GM23338 (cell line): ENCODE measurements at regions not wholly inside any gene's neighbourhood (a gene's known extent, or its start where the extent isn't known, plus 50 kb on each side); places are given as distances from the start of the nearest gene placed in this dataset.

Experiments
- ATAC-seq: fragments of 200-7000 bp; cut with Tn5 transposase; 3 replicates; pipeline ENCODE4 v1.9.1; 2020
- DNase-seq: peaks from one replicate; pipeline ENCODE4 v3.0.0-alpha.2; 2015; ENCODE audit warnings: low spot score
- H2AFZ ChIP-seq: fragments of 200-600 bp; sonication (generic); 2 replicates; pipeline ENCODE4 v1.8.0; 2016; ENCODE audit warnings: antibody characterized with exemption, mild to moderate bottlenecking, moderate library complexity
- H3F3A ChIP-seq: fragments of 200-600 bp; sonication (generic); replicated peaks from 2 replicates; pipeline ENCODE4 v1.8.0; 2017; ENCODE audit warnings: antibody characterized with exemption, mixed run types, low read depth
- H3K27ac ChIP-seq: fragments of 200-600 bp; sonication (generic); 2 replicates; pipeline ENCODE4 v1.6.1; 2016; ENCODE audit warnings: low read depth
- H3K27me3 ChIP-seq: fragments of 200-600 bp; sonication (generic); 2 replicates; pipeline ENCODE4 v1.8.0; 2016; ENCODE audit warnings: mild to moderate bottlenecking, mixed run types, moderate library complexity; ENCODE audit not compliant: insufficient read depth
- H3K36me3 ChIP-seq: fragments of 200-600 bp; sonication (generic); 2 replicates; pipeline ENCODE4 v1.8.0; 2016; ENCODE audit warnings: mild to moderate bottlenecking; ENCODE audit not compliant: insufficient read depth
- H3K4me1 ChIP-seq: fragments of 200-600 bp; sonication (generic); 2 replicates; pipeline ENCODE4 v1.8.0; 2016; ENCODE audit warnings: mild to moderate bottlenecking, moderate library complexity; ENCODE audit not compliant: insufficient read depth
- H3K4me2 ChIP-seq: fragments of 200-600 bp; sonication (generic); 2 replicates; pipeline ENCODE4 v1.7.1; 2017; ENCODE audit warnings: mixed run types
- H3K4me3 ChIP-seq: fragments of 200-600 bp; sonication (generic); 2 replicates; pipeline ENCODE4 v1.6.1; 2016; ENCODE audit warnings: mixed run types
- H3K79me2 ChIP-seq: fragments of 200-600 bp; sonication (generic); replicated peaks from 2 replicates; pipeline ENCODE4 v1.8.0; 2017; ENCODE audit warnings: mild to moderate bottlenecking; ENCODE audit not compliant: insufficient read depth
- H3K9me2 ChIP-seq: fragments of 200-600 bp; sonication (generic); 2 replicates; pipeline ENCODE4 v1.8.0; 2017; ENCODE audit not compliant: insufficient read depth
- H4K20me1 ChIP-seq: fragments of 200-600 bp; sonication (generic); replicated peaks from 2 replicates; pipeline ENCODE4 v1.8.0; 2017; ENCODE audit warnings: mild to moderate bottlenecking; ENCODE audit not compliant: insufficient read depth
- H3K27ac Mint-ChIP-seq: 2 replicates; pipeline ENCODE4 v1.8.0; 2020; ENCODE audit warnings: inconsistent platforms, mild to moderate bottlenecking, moderate library complexity, mixed read lengths
- H3K27me3 Mint-ChIP-seq: 3 replicates; pipeline ENCODE4 v1.8.0; 2022; ENCODE audit warnings: low read depth, mild to moderate bottlenecking, moderate library complexity, mixed read lengths, inconsistent platforms; ENCODE audit not compliant: insufficient read depth, poor library complexity
- H3K36me3 Mint-ChIP-seq: 3 replicates; pipeline ENCODE4 v1.8.0; 2021; ENCODE audit warnings: low read depth, mild to moderate bottlenecking, inconsistent platforms, moderate library complexity, mixed read lengths
- H3K4me1 Mint-ChIP-seq: 3 replicates; pipeline ENCODE4 v1.8.0; 2020; ENCODE audit warnings: mild to moderate bottlenecking, inconsistent platforms, mixed read lengths
- H3K4me3 Mint-ChIP-seq: 3 replicates; pipeline ENCODE4 v1.8.0; 2021; ENCODE audit warnings: moderate library complexity, mild to moderate bottlenecking, inconsistent platforms, mixed read lengths
- H3K9me3 Mint-ChIP-seq: 3 replicates; pipeline ENCODE4 v1.8.0; 2020; ENCODE audit warnings: moderate library complexity, mild to moderate bottlenecking, inconsistent platforms, mixed read lengths
- CREB1 ChIP-seq: fragments of 250-450 bp; sonication (Bioruptor Pico); IDR thresholded peaks from 2 replicates; pipeline ENCODE4 v1.5.0; 2020; ENCODE audit warnings: low read depth, mild to moderate bottlenecking, moderate library complexity
- EZH2 ChIP-seq: fragments of 200-600 bp; sonication (generic); IDR thresholded peaks from one replicate; pipeline ENCODE4 v1.8.0; 2017; ENCODE audit warnings: antibody characterized with exemption, mild to moderate bottlenecking, low read depth; ENCODE audit not compliant: unreplicated experiment
- EZH2phosphoT487 ChIP-seq: fragments of 200-600 bp; sonication (generic); IDR thresholded peaks from one replicate; pipeline ENCODE4 v1.8.1; 2018; ENCODE audit warnings: antibody characterized with exemption; ENCODE audit not compliant: unreplicated experiment
- JUNB ChIP-seq: IDR thresholded peaks from one replicate; pipeline ENCODE4 v1.6.1; 2016; ENCODE audit warnings: antibody characterized with exemption; ENCODE audit not compliant: unreplicated experiment
- ZNF114 ChIP-seq: fragments of 250-450 bp; sonication (Bioruptor Pico); IDR thresholded peaks from 2 replicates; pipeline ENCODE4 v1.5.0; 2020; ENCODE audit warnings: mild to moderate bottlenecking, moderate library complexity
- ZNF331 ChIP-seq: fragments of 250-450 bp; sonication (Bioruptor Pico); IDR thresholded peaks from 2 replicates; pipeline ENCODE4 v1.5.0; 2020; ENCODE audit warnings: low read depth, mild to moderate bottlenecking, moderate library complexity
- TF ChIP-seq, protein P1 (sequence below): fragments of 250-450 bp; sonication (Bioruptor Pico); IDR thresholded peaks from 2 replicates; pipeline ENCODE4 v1.5.0; 2020; ENCODE audit warnings: mild to moderate bottlenecking, moderate library complexity
- TF ChIP-seq, protein P2 (sequence below), 2 experiments: fragments of 200-600 bp in 1 of 2; sonication (generic) in 1 of 2; conservative IDR thresholded peaks; 2 replicates each; pipeline versions ENCODE4 v1.5.1 to v1.6.1; 2016 to 2017; ENCODE audit warnings: antibody characterized with exemption in 2 of 2, low read depth in 2 of 2, mild to moderate bottlenecking in 2 of 2, moderate library complexity in 1 of 2

DNA sequence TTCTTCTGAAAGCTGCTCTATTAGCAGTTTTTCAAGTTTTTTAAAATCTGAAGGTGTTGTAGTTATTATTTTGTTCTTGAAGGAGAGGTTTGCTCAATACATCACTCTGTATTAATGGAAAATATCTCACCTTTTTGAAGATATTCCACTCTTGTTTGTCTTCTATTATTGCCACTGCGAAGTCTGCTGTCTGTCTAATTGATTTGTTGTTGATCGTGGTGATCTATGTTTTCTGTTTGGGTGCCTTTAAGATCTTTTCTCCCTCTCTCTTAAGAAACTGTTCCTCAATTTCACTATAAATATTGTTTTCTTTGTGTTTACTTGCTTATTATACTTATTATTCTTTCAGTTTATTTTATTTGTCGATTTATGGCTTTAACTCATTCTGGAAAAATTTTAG, 64.9 kb upstream of the FZD8 start:
- ATAC-seq (no peak), DNase-seq (no peak)
- no peaks in the 10 kb centered on the region for H3K36me3 ChIP-seq
- Mint-ChIP-seq H3K9me3 (peaks cover 16% of the 10 kb centered on the region), H3K36me3 (peaks cover 6% of the 10 kb centered on the region; the same call in 2 of the 3 replicates), H3K27me3 (peaks cover 8% of the 10 kb centered on the region), H3K4me3 (no peak overlapping the region), H3K4me1 (peaks cover 7% of the 10 kb centered on the region; the same call in 2 of the 3 replicates), H3K27ac (no peak overlapping the region)
- H2AFZ ChIP-seq, result no peak overlapping the region
- peaks cover 5% of the 10 kb centered on the region; the same call in 1 of the 2 replicates for H3K9me2 ChIP-seq
- TF ChIP-seq, protein P1, sequence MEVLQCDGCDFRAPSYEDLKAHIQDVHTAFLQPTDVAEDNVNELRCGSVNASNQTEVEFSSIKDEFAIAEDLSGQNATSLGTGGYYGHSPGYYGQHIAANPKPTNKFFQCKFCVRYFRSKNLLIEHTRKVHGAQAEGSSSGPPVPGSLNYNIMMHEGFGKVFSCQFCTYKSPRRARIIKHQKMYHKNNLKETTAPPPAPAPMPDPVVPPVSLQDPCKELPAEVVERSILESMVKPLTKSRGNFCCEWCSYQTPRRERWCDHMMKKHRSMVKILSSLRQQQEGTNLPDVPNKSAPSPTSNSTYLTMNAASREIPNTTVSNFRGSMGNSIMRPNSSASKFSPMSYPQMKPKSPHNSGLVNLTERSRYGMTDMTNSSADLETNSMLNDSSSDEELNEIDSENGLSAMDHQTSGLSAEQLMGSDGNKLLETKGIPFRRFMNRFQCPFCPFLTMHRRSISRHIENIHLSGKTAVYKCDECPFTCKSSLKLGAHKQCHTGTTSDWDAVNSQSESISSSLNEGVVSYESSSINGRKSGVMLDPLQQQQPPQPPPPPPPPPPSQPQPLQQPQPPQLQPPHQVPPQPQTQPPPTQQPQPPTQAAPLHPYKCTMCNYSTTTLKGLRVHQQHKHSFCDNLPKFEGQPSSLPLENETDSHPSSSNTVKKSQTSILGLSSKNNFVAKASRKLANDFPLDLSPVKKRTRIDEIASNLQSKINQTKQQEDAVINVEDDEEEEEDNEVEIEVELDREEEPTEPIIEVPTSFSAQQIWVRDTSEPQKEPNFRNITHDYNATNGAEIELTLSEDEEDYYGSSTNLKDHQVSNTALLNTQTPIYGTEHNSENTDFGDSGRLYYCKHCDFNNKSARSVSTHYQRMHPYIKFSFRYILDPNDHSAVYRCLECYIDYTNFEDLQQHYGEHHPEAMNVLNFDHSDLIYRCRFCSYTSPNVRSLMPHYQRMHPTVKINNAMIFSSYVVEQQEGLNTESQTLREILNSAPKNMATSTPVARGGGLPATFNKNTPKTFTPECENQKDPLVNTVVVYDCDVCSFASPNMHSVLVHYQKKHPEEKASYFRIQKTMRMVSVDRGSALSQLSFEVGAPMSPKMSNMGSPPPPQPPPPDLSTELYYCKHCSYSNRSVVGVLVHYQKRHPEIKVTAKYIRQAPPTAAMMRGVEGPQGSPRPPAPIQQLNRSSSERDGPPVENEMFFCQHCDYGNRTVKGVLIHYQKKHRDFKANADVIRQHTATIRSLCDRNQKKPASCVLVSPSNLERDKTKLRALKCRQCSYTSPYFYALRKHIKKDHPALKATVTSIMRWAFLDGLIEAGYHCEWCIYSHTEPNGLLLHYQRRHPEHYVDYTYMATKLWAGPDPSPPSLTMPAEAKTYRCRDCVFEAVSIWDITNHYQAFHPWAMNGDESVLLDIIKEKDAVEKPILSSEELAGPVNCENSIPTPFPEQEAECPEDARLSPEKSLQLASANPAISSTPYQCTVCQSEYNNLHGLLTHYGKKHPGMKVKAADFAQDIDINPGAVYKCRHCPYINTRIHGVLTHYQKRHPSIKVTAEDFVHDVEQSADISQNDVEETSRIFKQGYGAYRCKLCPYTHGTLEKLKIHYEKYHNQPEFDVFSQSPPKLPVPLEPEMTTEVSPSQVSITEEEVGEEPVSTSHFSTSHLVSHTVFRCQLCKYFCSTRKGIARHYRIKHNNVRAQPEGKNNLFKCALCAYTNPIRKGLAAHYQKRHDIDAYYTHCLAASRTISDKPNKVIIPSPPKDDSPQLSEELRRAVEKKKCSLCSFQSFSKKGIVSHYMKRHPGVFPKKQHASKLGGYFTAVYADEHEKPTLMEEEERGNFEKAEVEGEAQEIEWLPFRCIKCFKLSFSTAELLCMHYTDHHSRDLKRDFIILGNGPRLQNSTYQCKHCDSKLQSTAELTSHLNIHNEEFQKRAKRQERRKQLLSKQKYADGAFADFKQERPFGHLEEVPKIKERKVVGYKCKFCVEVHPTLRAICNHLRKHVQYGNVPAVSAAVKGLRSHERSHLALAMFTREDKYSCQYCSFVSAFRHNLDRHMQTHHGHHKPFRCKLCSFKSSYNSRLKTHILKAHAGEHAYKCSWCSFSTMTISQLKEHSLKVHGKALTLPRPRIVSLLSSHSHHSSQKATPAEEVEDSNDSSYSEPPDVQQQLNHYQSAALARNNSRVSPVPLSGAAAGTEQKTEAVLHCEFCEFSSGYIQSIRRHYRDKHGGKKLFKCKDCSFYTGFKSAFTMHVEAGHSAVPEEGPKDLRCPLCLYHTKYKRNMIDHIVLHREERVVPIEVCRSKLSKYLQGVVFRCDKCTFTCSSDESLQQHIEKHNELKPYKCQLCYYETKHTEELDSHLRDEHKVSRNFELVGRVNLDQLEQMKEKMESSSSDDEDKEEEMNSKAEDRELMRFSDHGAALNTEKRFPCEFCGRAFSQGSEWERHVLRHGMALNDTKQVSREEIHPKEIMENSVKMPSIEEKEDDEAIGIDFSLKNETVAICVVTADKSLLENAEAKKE (CRISPR knock-in tag), result no peak
- TF ChIP-seq CREB1 (CRISPR knock-in tag) (no peak), JUNB (no peak), ZNF114 (CRISPR knock-in tag) (no peak), EZH2 (no peak), ZNF331 (CRISPR knock-in tag) (no peak), EZH2phosphoT487 (no peak)
- TF ChIP-seq, protein P2, sequence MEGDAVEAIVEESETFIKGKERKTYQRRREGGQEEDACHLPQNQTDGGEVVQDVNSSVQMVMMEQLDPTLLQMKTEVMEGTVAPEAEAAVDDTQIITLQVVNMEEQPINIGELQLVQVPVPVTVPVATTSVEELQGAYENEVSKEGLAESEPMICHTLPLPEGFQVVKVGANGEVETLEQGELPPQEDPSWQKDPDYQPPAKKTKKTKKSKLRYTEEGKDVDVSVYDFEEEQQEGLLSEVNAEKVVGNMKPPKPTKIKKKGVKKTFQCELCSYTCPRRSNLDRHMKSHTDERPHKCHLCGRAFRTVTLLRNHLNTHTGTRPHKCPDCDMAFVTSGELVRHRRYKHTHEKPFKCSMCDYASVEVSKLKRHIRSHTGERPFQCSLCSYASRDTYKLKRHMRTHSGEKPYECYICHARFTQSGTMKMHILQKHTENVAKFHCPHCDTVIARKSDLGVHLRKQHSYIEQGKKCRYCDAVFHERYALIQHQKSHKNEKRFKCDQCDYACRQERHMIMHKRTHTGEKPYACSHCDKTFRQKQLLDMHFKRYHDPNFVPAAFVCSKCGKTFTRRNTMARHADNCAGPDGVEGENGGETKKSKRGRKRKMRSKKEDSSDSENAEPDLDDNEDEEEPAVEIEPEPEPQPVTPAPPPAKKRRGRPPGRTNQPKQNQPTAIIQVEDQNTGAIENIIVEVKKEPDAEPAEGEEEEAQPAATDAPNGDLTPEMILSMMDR (conservative IDR thresholded peaks at IDR 0.05; ENCODE audit: low read depth in 2 of 2), result no peak
- no peak overlapping the region for H3K27ac ChIP-seq
- no peak overlapping the region for H3K4me2 ChIP-seq
- no peaks in the 10 kb centered on the region for H3K79me2 ChIP-seq
- H3K27me3 ChIP-seq, result no peaks in the 10 kb centered on the region
- H3F3A ChIP-seq, result no peaks in the 10 kb centered on the region
- no peaks in the 10 kb centered on the region for H4K20me1 ChIP-seq
- H3K4me1 ChIP-seq, result peaks cover 15% of the 10 kb centered on the region
- H3K4me3 ChIP-seq, result no peak overlapping the region
